Ovary (tissue), 7 donors: ENCODE measurements at regions not wholly inside any gene's neighbourhood (a gene's known extent, or its start where the extent isn't known, plus 50 kb on each side); places are given as distances from the start of the nearest gene placed in this dataset.

Source experiments
- DNase-seq, 5 donors: peaks; one replicate each; pipeline ENCODE4 v3.0.0-alpha.2; 2019 to 2020
- H3K27ac ChIP-seq, 2 donors: fragments of 200-600 bp; one replicate each; pipeline versions ENCODE4 v1.5.1 to v1.8.0; 2019 to 2022
- H3K27me3 ChIP-seq: fragments of 200-600 bp; one replicate; pipeline ENCODE4 v1.8.0; 2022
- H3K36me3 ChIP-seq: fragments of 200-600 bp; sonication (generic); one replicate; pipeline ENCODE4 v1.5.1; 2019
- H3K4me1 ChIP-seq: one replicate; pipeline ENCODE4 v1.8.1; 2013; ENCODE audit warnings: mild to moderate bottlenecking, moderate library complexity; ENCODE audit not compliant: insufficient read depth
- H3K4me3 ChIP-seq: fragments of 200-600 bp; sonication (generic); one replicate; pipeline ENCODE4 v1.5.1; 2017
- H3K9me3 ChIP-seq, 2 donors: fragments of 200-600 bp in 1 of 2; sonication (generic) in 1 of 2; one replicate each; pipeline versions ENCODE4 v1.5.1 to v1.8.1; 2013 to 2019; ENCODE audit warnings: mild to moderate bottlenecking in 1 of 2, moderate library complexity in 1 of 2
- EP300 ChIP-seq: sonication (generic); formaldehyde crosslinking; IDR thresholded peaks from one replicate; pipeline ENCODE4 v1.6.1; 2017; ENCODE audit warnings: antibody characterized with exemption
- POLR2A ChIP-seq: fragments of 450-650 bp; IDR thresholded peaks from one replicate; pipeline ENCODE4 v1.6.1; 2017; ENCODE audit warnings: antibody characterized with exemption, mild to moderate bottlenecking, moderate library complexity
- WGBS, 3 donors: extraction: QIAGEN DNeasy Blood & Tissue Kit in 1 of 3; methylation state at CpG; one replicate each; pipeline versions ENCODE4 v1.1.5 to v1.1.7; 2013 to 2017; 5-methylcytosine and 5-hydroxymethylcytosine counted together
- intact Hi-C, 4 donors: fragments of 100-400 bp; cut with DNase I; formaldehyde crosslinking; loops; one replicate each; pipeline versions ENCODE4 v1.11.0 to v1.15.1; 2022 to 2023
- TF ChIP-seq, protein P1 (sequence below), 3 donors: fragments of 450-650 bp in 2 of 3; fragments of 200-600 bp in 1 of 3; IDR thresholded peaks; one replicate each; pipeline versions ENCODE4 v1.5.1 to v1.8.0; 2016 to 2022; ENCODE audit warnings: antibody characterized with exemption in 3 of 3, mild to moderate bottlenecking in 1 of 3
- donor health status: DM: no; HTN: no; CAD: no; lungs with moderate emphysema.
- donor health status: DM: no; HTN: no; CAD: no.
- donor health status: Bipolar disorder and iron deficiency.
- donor health status: DM: no; HTN: no; CAD: no.
- donor health status: DM: yes; HTN: yes; CAD: no.

DNA sequence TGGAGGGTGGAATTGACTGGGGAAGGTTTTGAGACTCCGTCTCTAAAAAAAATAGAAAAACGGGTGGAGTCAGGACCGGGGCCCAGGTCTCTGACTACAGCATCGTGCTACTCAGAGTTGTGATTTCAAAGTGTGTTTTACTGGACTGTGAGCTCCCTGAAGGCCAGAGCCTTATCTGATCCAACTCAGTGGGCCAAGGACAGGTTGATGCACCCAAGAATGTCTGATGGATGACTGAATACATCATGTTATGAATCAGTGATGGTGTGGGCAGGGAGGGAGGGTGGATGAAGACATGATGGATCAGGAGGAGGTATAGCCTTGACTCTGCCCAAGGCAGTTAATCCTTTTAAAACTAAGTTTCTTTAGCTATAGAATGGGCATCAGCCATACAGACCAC lies 81.6 kb downstream of the FOXD2 start:
- Histone ChIP-seq H3K4me3 (no peak overlapping the region), H3K27ac (no peak overlapping the region), H3K36me3 (no peaks in the 10 kb centered on the region), H3K27me3 (no peaks in the 10 kb centered on the region), H3K9me3 (no peaks in the 10 kb centered on the region), H3K4me1 (no peaks in the 10 kb centered on the region)
- TF ChIP-seq EP300 (no peak), POLR2A (no peak)
- TF ChIP-seq, protein P1, sequence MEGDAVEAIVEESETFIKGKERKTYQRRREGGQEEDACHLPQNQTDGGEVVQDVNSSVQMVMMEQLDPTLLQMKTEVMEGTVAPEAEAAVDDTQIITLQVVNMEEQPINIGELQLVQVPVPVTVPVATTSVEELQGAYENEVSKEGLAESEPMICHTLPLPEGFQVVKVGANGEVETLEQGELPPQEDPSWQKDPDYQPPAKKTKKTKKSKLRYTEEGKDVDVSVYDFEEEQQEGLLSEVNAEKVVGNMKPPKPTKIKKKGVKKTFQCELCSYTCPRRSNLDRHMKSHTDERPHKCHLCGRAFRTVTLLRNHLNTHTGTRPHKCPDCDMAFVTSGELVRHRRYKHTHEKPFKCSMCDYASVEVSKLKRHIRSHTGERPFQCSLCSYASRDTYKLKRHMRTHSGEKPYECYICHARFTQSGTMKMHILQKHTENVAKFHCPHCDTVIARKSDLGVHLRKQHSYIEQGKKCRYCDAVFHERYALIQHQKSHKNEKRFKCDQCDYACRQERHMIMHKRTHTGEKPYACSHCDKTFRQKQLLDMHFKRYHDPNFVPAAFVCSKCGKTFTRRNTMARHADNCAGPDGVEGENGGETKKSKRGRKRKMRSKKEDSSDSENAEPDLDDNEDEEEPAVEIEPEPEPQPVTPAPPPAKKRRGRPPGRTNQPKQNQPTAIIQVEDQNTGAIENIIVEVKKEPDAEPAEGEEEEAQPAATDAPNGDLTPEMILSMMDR (IDR thresholded peaks at IDR 0.05), result no peak
- DNase-seq, result no peak
- WGBS, 3 donors, result 81 to 91% (median 85%) methylated on average over 4 of the region's 4 CpGs
- intact Hi-C loops, result no loop called here

DNA sequence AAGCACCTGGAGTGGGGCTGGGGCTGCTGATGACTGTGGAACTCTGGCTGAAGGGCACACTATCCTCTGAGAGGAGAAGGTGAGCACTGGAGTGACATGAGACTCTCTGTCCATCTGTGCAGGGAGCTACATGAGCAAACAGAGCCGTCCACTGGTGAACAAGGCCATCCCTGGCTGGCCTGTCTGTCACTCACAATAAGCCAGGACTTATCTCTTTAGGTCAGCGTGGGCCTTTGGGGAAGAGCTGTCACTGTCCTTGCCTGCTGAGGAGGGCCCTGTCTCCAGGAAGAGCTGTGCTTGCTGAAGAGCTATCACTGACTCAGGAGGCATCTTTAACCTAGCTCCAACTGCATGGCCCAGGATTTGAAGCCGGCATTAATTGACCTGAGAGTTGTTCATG lies 82.1 kb downstream of the FOXD2 start:
- H3K27ac ChIP-seq, result no peak overlapping the region
- H3K27me3 ChIP-seq, result no peaks in the 10 kb centered on the region
- no peaks in the 10 kb centered on the region for H3K4me1 ChIP-seq
- WGBS, 3 donors, result 77 to 89% (median 84%) methylated on average over 3 of the region's 3 CpGs
- DNase-seq, result no peak
- TF ChIP-seq POLR2A (no peak), EP300 (no peak)
- TF ChIP-seq, protein P1 (IDR thresholded peaks at IDR 0.05), result no peak
- intact Hi-C loops, result no loop called here
- no peaks in the 10 kb centered on the region for H3K36me3 ChIP-seq
- no peak overlapping the region for H3K4me3 ChIP-seq
- H3K9me3 ChIP-seq, result no peaks in the 10 kb centered on the region

DNA sequence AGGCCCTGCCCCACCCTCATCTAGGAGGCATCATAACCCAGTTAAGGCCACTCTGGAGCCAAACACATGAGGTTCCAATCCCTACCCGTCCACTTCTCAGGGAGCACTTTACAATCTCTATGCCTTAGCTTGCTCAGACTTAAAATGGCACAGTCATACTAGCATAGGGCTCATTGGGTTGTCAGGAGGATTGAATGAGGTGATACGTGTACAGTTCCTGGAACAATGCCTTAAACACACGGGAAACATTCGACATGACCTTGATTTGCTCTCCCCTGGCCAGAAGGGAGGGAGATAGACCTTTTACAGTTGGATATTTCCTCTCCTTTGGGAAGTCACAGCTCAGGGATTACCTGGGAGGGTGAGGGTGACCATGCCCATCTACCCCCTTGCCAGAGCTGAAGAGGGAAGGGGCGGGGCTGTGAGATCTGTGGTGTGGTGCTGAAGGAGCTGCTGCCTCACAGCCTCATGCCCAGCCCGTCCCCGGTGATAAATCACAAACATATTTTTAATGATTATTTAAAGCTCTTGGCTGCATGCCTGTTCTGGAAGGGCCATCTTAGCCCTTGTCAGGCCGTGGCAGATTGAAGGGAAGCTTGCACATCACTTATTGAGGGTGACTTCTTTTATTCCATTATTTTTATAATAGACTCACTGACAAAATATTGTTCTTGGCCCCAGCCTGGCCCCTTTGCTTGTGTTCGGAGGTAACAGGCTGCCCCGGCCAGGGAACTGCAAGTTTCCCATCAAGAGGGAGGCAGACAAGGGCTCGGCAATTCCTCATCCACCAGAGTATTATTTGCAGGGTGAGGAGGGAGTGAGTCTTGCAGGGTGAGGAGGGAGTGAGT lies 83.4 kb downstream of the FOXD2 start:
- H3K36me3 ChIP-seq, result no peaks in the 10 kb centered on the region
- WGBS, 3 donors, result 43 to 45% (median 45%) methylated on average over 11 of the region's 11 CpGs
- no peaks in the 10 kb centered on the region for H3K27me3 ChIP-seq
- H3K27ac ChIP-seq, result no peak overlapping the region
- intact Hi-C loops, result no loop called here
- no peaks in the 10 kb centered on the region for H3K4me1 ChIP-seq
- no peak for DNase-seq
- H3K9me3 ChIP-seq, result no peaks in the 10 kb centered on the region
- TF ChIP-seq POLR2A (no peak), EP300 (no peak)
- TF ChIP-seq, protein P1 (IDR thresholded peaks at IDR 0.05), result no peak
- H3K4me3 ChIP-seq, result no peak overlapping the region

DNA sequence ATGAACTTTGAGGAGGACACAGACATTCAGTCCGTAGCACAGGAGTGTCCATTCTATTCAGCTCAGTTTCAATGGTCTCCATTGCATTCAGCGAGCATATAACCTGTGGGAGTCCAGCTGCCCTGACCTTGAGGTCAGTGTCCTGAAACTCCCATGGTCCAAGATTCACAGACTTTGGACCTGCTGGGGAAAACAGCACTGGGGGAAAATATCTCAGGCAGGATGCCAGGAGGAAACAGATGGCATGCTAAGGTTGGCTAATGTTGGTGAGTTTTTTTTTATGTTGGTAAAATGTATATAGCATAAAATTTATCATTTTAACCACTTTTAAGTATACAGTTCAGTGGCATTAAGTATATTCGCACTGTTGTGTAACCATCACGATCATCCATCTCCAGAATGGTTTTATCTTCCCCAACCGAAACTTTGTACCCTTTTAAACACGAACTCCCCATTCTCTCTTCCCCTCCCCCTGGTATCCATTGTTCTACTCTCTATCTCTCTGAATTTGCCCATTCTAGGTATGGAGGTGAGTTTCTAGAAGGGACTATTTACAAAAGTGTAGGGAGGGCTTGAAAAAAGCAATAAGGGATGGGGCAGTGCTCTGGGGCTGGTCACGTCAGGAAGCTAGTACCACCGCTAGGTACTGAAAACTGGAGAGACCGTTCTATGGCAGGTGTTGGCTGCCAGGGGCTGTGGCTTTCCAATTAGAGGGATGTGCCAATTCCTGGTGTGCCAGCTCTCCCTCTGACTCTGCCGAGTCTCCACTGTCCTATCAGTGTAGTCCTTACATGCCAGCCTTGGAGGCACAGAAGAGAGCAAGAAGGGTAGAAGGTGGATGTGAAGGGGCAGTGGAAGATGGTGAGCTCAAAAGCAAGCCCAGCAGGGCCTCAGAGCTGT lies 85.3 kb downstream of the FOXD2 start:
- H3K4me3 ChIP-seq, result no peak overlapping the region
- no peaks in the 10 kb centered on the region for H3K36me3 ChIP-seq
- H3K27me3 ChIP-seq, result no peaks in the 10 kb centered on the region
- intact Hi-C loops, result no loop called here
- H3K9me3 ChIP-seq, result no peaks in the 10 kb centered on the region
- WGBS, 3 donors, result 78 to 86% (median 83%) methylated on average over 10 of the region's 10 CpGs
- no peak for DNase-seq
- no peaks in the 10 kb centered on the region for H3K4me1 ChIP-seq
- no peak for TF ChIP-seq POLR2A
- no peak for TF ChIP-seq EP300
- TF ChIP-seq, protein P1 (IDR thresholded peaks at IDR 0.05), result no peak
- H3K27ac ChIP-seq, result no peak overlapping the region
